Heart right ventricle (tissue), 16 donors: ENCODE measurements at regions not wholly inside any gene's neighbourhood (a gene's known extent, or its start where the extent isn't known, plus 50 kb on each side); places are given as distances from the start of the nearest gene placed in this dataset.

Experiments
- ATAC-seq, 8 donors: fragments of 200-7000 bp; cut with Tn5 transposase; one replicate each; pipeline ENCODE4 v1.9.1; 2020; ENCODE audit warnings: mild to moderate bottlenecking in 8 of 8, moderate library complexity in 8 of 8, moderate number of reproducible peaks in 1 of 8
- DNase-seq, 2 donors: peaks; one replicate each; pipeline ENCODE4 v3.0.0-alpha.2; 2020
- H3K27ac ChIP-seq, 10 donors: fragments of 200-600 bp; sonication (generic) in 2 of 10; one replicate each; pipeline versions ENCODE4 v1.5.0 to v1.8.0; 2020 to 2022; ENCODE audit warnings: mild to moderate bottlenecking in 3 of 10
- H3K27me3 ChIP-seq, 7 donors: fragments of 200-600 bp; one replicate each; pipeline ENCODE4 v1.8.0; 2021 to 2022; ENCODE audit warnings: mild to moderate bottlenecking in 2 of 7
- H3K36me3 ChIP-seq, 9 donors: fragments of 200-600 bp; sonication (generic) in 1 of 9; one replicate each; pipeline versions ENCODE4 v1.5.0 to v1.8.0; 2020 to 2022; ENCODE audit warnings: mild to moderate bottlenecking in 2 of 9
- H3K4me1 ChIP-seq, 9 donors: fragments of 200-600 bp; sonication (generic) in 1 of 9; one replicate each; pipeline versions ENCODE4 v1.5.0 to v1.8.0; 2020 to 2022; ENCODE audit warnings: mild to moderate bottlenecking in 4 of 9
- H3K4me3 ChIP-seq, 10 donors: fragments of 200-600 bp; sonication (generic) in 2 of 10; one replicate each; pipeline versions ENCODE4 v1.5.0 to v1.8.0; 2020 to 2022; ENCODE audit warnings: mild to moderate bottlenecking in 7 of 10, moderate library complexity in 2 of 10
- H3K9me3 ChIP-seq, 11 donors: fragments of 200-600 bp in 10 of 11; sonication (generic) in 2 of 11; one replicate each; pipeline versions ENCODE4 v1.5.0 to v1.8.0; 2013 to 2022; ENCODE audit warnings: mild to moderate bottlenecking in 2 of 11, control low read depth in 1 of 11, moderate library complexity in 1 of 11
- CTCF ChIP-seq, 9 donors: fragments of 200-600 bp; sonication (generic) in 2 of 9; IDR thresholded peaks; one replicate each; pipeline versions ENCODE4 v1.5.0 to v1.8.0; 2021 to 2022; ENCODE audit warnings: antibody characterized with exemption in 9 of 9, mild to moderate bottlenecking in 5 of 9, moderate library complexity in 1 of 9
- whole genome bisulfite sequencing, 2 donors: extraction: QIAGEN DNeasy Blood & Tissue Kit; methylation state at CpG; one replicate each; pipeline ENCODE4 v1.1.7; 2013; ENCODE audit warnings: inconsistent platforms in 1 of 2; 5-methylcytosine and 5-hydroxymethylcytosine counted together
- intact Hi-C, 10 donors: fragments of 100-400 bp; cut with DNase I; formaldehyde crosslinking; loops; one replicate each; pipeline versions ENCODE4 v1.11.1 to v1.14.2; 2022
- donor health status: Arrhythmogenic right ventricular cardiomyopathy.
- donor health status: ischemic (EF 13 %, LVEDD 7.1; RV severe dilation, severe dysfunction).
- donor health status: healthy with polysubstance abuse.
- donor health status: DM: no; HTN: yes; CAD: no.
- donor health status: DM: no; HTN: no; CAD: no.
- donor health status: ischemic (EF 25% LVEDD 6.9; RV normal size, moderate dysfunction).
- donor health status: ischemic (EF 25% LVEDD 5.7; RV mildly dilated, moderate dysfunction).
- donor health status: healthy.
- donor health status: DM: yes; HTN: yes; CAD: no.
- donor health status: Ischemic cardiomyopathy.
- donor health status: ischemic (EF 35%, LVEDD 5.7; RV mildly dilated, moderate dysfunction).
- donor health status: nonischemic (EF 11% LVEDD 7.7; RV severe dilation, severe dysfunction).
- donor health status: DM: yes; HTN: yes; CAD: no.
- donor health status: PGD.
- donor health status: ischemic (EF 29% LVEDD 5.4; RV normal size, mild dysfunction).
- donor health status: nonischemic (EF 23%, LVEDD 6.1; RV moderate dilation, normal function).

DNA sequence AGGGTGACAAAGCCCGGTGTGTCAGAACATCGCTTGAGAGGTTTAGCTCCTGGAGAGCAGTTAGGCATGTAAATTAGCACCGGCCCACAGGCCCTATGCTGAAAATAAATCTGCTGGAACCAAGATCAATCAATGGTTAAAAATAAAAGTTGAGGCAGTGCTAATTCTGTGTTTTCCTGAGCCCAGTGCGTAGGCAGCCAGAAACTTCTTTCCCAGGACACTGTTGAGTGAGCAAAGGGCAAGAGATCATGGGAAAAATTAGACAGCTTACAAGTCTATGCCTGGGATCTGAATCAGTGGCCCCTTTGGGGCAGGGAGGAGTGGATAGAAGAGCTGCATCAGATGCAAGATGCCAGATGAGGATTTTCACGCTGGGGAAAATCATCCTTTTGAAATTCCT lies 539.2 kb downstream of the BUD13 start:
- intact Hi-C loops: no loop called here
- Histone ChIP-seq H3K4me3 (no peak overlapping the region), H3K9me3 (no peaks in the 10 kb centered on the region), H3K4me1 (peaks cover 0 to 29% (median 0%) of the 10 kb centered on the region in 9 donors), H3K27me3 (peaks cover 0 to 19% (median 3%) of the 10 kb centered on the region in 7 donors), H3K27ac (peak overlapping the region in 5 of 10 donors; percentile 12 to 66 (median 49)), H3K36me3 (no peaks in the 10 kb centered on the region)
- ATAC-seq: peak; percentile 50 to 85 (median 82)
- WGBS, 2 donors: 51 to 52% methylated on average over 5 of the region's 5 CpGs
- DNase-seq: peak in 1 of 2 donors; percentile 51
- TF ChIP-seq CTCF (IDR thresholded peaks at IDR 0.05): no peak

- peaks cover 0 to 4% (median 0%) of the 10 kb centered on the region in 11 donors for H3K9me3 ChIP-seq
These were observed 540.4 kb downstream of the BUD13 start for GRCh38 chr11:116232364-116232828.

GRCh38 chr11:116231543-116231942 lies 541.2 kb downstream of the BUD13 start:
- no peak overlapping the region for H3K4me3 ChIP-seq
- WGBS, 2 donors: 91 to 93% methylated on average over 7 of the region's 7 CpGs

More at GRCh38 chr11:116232364-116232828, 540.4 kb downstream of the BUD13 start:
- intact Hi-C loops: no loop called here
- WGBS, 2 donors: 38 to 55% methylated on average over 8 of the region's 8 CpGs
- peaks cover 0 to 24% (median 5%) of the 10 kb centered on the region in 7 donors for H3K27me3 ChIP-seq
- H3K36me3 ChIP-seq: no peaks in the 10 kb centered on the region
- H3K27ac ChIP-seq: peak overlapping the region in 3 of 10 donors; percentile 12 to 64 (median 28)
- ATAC-seq: peak in 3 of 8 donors; percentile 38 to 54 (median 39)
- H3K4me1 ChIP-seq: peaks cover 0 to 29% (median 0%) of the 10 kb centered on the region in 9 donors
- no peak for TF ChIP-seq CTCF (IDR thresholded peaks at IDR 0.05)
- H3K4me3 ChIP-seq: no peak overlapping the region
- DNase-seq: no peak

GRCh38 chr11:116230438-116230837 lies 542.3 kb downstream of the BUD13 start:
- Histone ChIP-seq H3K4me1 (peaks cover 0 to 34% (median 3%) of the 10 kb centered on the region in 9 donors), H3K36me3 (no peaks in the 10 kb centered on the region), H3K27me3 (peaks cover 0 to 26% (median 9%) of the 10 kb centered on the region in 7 donors), H3K27ac (no peak overlapping the region), H3K4me3 (no peak overlapping the region), H3K9me3 (peaks cover 0 to 4% (median 0%) of the 10 kb centered on the region in 11 donors)
- intact Hi-C loops: no loop called here
- DNase-seq (no peak), ATAC-seq (no peak)
- WGBS, 2 donors: 96 to 97% methylated on average over 8 of the region's 8 CpGs
- no peak for TF ChIP-seq CTCF (IDR thresholded peaks at IDR 0.05)

More at GRCh38 chr11:116231543-116231942, 541.2 kb downstream of the BUD13 start:
- Histone ChIP-seq H3K27ac (no peak overlapping the region), H3K36me3 (no peaks in the 10 kb centered on the region), H3K4me1 (peaks cover 0 to 29% (median 0%) of the 10 kb centered on the region in 9 donors), H3K27me3 (peaks cover 0 to 24% (median 6%) of the 10 kb centered on the region in 7 donors), H3K9me3 (peaks cover 0 to 4% (median 0%) of the 10 kb centered on the region in 11 donors)
- no peak for ATAC-seq
- no peak for TF ChIP-seq CTCF (IDR thresholded peaks at IDR 0.05)
- DNase-seq: no peak
- intact Hi-C loops: no loop called here
